GM10248 (cell line): ENCODE measurements at regions not wholly inside any gene's neighbourhood (a gene's known extent, or its start where the extent isn't known, plus 50 kb on each side); places are given as distances from the start of the nearest gene placed in this dataset.

Experiments used
- CTCF ChIA-PET: fragments of 300-600 bp; sonication (Branson Sonifier 250); formaldehyde crosslinking; extraction: SDS; loops from one replicate; lab custom pipeline; 2021; ENCODE audit warnings: antibody characterized with exemption; lab: Yijun Ruan, JAX
- POLR2A ChIA-PET: fragments of 350-650 bp; sonication (Branson Sonifier 250); formaldehyde crosslinking; extraction: SDS; loops from one replicate; lab custom pipeline; 2020; ENCODE audit warnings: antibody characterized with exemption; lab: Yijun Ruan, JAX
- DNase-seq: peaks from one replicate; pipeline ENCODE4 v3.0.0; 2012; ENCODE audit errors: extremely low spot score
- TF ChIP-seq, protein P1 (sequence below): IDR thresholded peaks from 2 replicates; pipeline ENCODE4 v1.5.1; 2012; ENCODE audit warnings: mild to moderate bottlenecking, low read depth; ENCODE audit errors: extremely low read depth, missing control alignments, control extremely low read depth

DNA sequence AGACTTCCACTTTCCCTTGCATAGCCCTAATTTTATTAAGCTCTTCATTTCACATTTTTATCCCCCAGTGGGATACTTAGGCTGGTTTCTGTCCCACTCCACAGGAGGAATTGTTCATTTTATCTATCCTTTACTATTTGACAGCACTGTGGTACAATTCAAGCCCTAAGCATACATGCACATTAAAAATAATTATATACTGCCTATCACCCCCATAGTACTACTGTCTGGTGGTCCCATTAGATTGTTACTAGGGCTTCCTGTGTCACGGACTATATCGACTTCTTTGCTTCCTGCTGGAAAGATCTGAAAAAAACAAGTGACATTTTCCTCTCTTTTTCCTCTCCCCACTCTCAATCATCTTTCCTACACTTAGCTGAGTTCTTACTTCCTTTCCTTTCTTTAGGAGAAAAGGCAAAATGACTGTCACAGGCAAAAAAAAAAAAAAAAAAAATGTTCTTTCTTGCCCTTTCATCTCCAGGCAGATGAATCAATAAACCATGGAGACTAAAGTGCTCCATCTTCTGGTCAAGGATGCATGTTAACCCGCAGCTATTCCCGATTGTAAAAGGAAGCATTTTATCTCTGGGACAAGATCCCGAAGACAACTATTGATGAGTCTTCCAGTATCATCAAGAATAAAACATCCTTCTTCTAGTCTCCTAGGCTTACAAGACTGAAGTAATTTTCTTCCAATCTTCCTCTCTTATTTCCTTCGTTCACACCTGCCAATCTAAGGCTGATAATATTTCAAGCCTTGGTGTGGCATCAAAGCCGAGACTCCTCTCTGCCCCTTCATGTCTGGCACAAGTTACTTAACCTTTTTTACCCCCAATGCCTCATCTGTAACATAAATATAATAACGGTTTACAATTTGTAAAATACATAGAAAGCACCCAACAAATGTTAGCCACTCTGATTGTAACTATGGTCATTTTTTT, 94.4 kb upstream of the PLEKHG7 start:
- ChIA-PET CTCF (interaction anchor here (1.2 to 3.3 kb wide), 12 partner anchors 10 to 1226 kb away, joined by 3 to 12 read pairs (median 4); no protein-coding TSS in a partner anchor), POLR2A (interaction anchor here (0.7 kb wide), 2 partner anchors 55 to 348 kb away, joined by 5 to 9 read pairs; no protein-coding TSS in a partner anchor)
- TF ChIP-seq, protein P1, sequence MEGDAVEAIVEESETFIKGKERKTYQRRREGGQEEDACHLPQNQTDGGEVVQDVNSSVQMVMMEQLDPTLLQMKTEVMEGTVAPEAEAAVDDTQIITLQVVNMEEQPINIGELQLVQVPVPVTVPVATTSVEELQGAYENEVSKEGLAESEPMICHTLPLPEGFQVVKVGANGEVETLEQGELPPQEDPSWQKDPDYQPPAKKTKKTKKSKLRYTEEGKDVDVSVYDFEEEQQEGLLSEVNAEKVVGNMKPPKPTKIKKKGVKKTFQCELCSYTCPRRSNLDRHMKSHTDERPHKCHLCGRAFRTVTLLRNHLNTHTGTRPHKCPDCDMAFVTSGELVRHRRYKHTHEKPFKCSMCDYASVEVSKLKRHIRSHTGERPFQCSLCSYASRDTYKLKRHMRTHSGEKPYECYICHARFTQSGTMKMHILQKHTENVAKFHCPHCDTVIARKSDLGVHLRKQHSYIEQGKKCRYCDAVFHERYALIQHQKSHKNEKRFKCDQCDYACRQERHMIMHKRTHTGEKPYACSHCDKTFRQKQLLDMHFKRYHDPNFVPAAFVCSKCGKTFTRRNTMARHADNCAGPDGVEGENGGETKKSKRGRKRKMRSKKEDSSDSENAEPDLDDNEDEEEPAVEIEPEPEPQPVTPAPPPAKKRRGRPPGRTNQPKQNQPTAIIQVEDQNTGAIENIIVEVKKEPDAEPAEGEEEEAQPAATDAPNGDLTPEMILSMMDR = peak; percentile 50
- no peak for DNase-seq

DNA sequence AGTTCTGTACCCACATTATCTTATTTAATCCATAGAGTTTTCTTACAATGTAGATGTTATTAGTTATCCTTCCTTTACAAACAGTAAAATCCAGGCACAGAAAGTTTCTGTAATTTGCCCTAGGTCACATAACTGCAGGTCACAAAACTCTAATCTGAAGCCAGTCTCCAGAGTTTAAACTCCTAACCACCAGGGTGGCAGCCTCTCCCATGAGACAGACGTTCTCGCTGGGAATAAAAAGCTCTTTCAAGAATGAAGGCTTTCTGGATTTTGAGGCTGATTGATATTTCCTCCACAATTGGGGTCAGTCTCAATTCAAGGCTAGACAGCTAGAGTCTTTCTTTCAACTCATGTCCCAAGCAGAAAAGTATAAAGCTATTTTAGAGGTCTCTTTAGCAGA, 95.8 kb upstream of the PLEKHG7 start:
- TF ChIP-seq, protein P1 = no peak
- no peak for DNase-seq
- POLR2A ChIA-PET = no interaction called here
- CTCF ChIA-PET = interaction anchor here (1.2 to 3.3 kb wide), 5 partner anchors 8 to 639 kb away, joined by 3 to 12 read pairs (median 3); no protein-coding TSS in a partner anchor

DNA sequence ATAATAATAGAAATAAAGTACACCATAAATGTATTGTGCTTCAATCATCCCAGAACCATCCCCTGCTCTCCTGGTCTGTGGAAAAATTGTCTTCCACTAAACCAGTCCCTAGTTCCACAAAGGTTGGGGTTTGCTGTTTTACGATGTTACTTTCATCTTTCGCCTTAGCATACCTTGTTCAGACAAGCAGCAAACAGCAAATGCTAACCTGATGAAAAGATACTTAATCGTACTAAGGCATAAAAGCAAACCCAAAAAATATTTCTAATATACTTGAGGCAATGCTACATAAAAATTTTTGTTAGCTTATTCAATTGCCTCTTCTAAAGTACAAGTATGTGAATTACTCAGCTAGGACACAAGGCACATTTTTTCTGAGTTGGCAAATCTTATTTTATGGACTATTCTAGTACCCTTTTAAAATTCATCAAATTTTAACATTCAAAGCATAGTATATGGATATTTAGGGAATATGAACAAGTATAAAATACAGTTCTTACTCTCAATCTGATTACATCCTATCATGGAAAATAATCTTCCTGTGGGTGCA, 97.1 kb upstream of the PLEKHG7 start:
- TF ChIP-seq, protein P1 = no peak
- POLR2A ChIA-PET = no interaction called here
- no peak for DNase-seq
- CTCF ChIA-PET = interaction anchor here (0.9 to 1.8 kb wide), 5 partner anchors 10 to 22 kb away, joined by 3 to 9 read pairs (median 4); no protein-coding TSS in a partner anchor

DNA sequence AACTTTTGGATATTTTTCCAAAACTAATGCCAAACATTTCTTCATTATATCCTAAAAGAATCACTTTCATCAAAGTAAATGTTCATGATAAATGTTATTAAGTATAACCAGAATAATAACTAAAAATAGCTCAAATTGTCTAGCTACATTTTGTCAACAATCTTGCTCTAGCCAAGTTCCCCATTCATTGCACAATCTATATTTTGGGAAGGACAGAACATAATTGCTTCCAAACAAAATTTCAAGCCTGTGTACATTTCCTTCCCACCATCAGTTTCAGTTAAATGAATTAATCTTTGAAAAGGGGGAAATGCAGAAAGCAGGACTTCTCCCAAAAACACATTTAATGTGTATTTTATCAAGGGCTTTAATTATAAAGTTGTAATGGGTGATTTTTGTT, 98.0 kb upstream of the PLEKHG7 start:
- TF ChIP-seq, protein P1 = no peak
- ChIA-PET POLR2A (no interaction called here), CTCF (interaction anchor here (1.1 to 1.8 kb wide), 5 partner anchors 9 to 1222 kb away, joined by 3 to 9 read pairs (median 4); no protein-coding TSS in a partner anchor)
- no peak for DNase-seq

DNA sequence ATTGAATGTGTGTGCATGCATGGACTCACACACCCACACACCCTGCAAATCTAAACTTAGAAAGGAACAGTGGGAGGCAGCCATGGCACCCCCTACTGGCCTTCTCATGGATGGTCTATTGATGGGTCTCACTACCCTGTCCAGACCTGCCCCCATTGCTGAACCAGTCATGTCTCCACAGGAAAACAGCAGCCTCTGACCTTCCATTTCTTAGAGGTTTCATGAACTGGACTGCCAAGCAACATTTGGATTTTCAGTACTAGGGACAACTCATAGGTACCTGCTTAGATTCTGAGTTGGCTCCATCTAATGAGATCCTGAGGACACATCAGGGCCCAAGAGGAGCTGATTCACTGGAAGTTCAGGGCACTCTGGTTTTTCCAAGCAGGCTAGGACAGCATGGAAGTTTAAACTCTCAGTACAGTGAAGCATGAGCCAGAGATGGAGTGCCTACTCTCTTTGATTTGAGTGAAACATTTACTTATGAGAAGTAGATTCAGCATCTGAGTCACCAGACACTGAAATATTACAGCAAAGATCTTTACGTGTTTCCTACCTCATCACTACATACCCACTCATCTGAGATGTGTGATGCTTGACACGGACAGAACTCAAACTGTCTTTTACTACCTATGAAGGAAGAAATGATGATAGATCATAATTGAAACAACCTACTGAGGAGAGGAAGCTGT, 98.9 kb upstream of the PLEKHG7 start:
- POLR2A ChIA-PET = no interaction called here
- no peak for DNase-seq
- TF ChIP-seq, protein P1 = no peak
- CTCF ChIA-PET = interaction anchor here (1.1 to 1.8 kb wide), 3 partner anchors 12 to 1221 kb away, joined by 3 to 9 read pairs (median 3); no protein-coding TSS in a partner anchor
